Dermis blood vessel endothelial cell (primary cell): ENCODE measurements at regions not wholly inside any gene's neighbourhood (a gene's known extent, or its start where the extent isn't known, plus 50 kb on each side); places are given as distances from the start of the nearest gene placed in this dataset.
"Not testable (repeated sequence)": the region's sequence is repeated elsewhere in the genome, so short reads cannot be mapped to it uniquely, and the experiment has no call there.

Source experiments
- DNase-seq: peaks from one replicate; pipeline ENCODE4 v3.0.0; 2010

GRCh38 chr3:40908612-40909011, 290.7 kb upstream of the CTNNB1 start:
- DNase-seq, result no peak

- no peak for DNase-seq
Observed at GRCh38 chr3:40911264-40911663, 288.0 kb upstream of the CTNNB1 start.

- no peak for DNase-seq
Observed at GRCh38 chr3:40911928-40912327, 287.4 kb upstream of the CTNNB1 start.

- no peak for DNase-seq
Observed at GRCh38 chr3:40912461-40912860, 286.8 kb upstream of the CTNNB1 start.

- no peak for DNase-seq
Observed at GRCh38 chr3:40913192-40913591, 286.1 kb upstream of the CTNNB1 start.

GRCh38 chr3:40913641-40914040, 285.7 kb upstream of the CTNNB1 start:
- DNase-seq, result no peak

- DNase-seq, result no peak
Observed at GRCh38 chr3:40914475-40914874, 284.8 kb upstream of the CTNNB1 start.

GRCh38 chr3:40915346-40915865, 283.9 kb upstream of the CTNNB1 start:
- no peak for DNase-seq

- peak; percentile 22 for DNase-seq
Observed at GRCh38 chr3:40920041-40920440, 279.3 kb upstream of the CTNNB1 start.

- DNase-seq, result peak; percentile 43
Observed at GRCh38 chr3:40921251-40921650, 278.1 kb upstream of the CTNNB1 start.

- DNase-seq, result peak; percentile 12
Observed at GRCh38 chr3:40923143-40923542, 276.2 kb upstream of the CTNNB1 start.

- no peak for DNase-seq
Observed at GRCh38 chr3:40923651-40924050, 275.7 kb upstream of the CTNNB1 start.

GRCh38 chr3:40924559-40925141, 274.7 kb upstream of the CTNNB1 start:
- DNase-seq, result no peak

- DNase-seq, result no peak
Observed at GRCh38 chr3:40925231-40925630, 274.1 kb upstream of the CTNNB1 start.

- DNase-seq, result peak; percentile 20
Observed at GRCh38 chr3:40930131-40930538, 269.2 kb upstream of the CTNNB1 start.

- DNase-seq, result no peak
Observed at GRCh38 chr3:40930756-40931155, 268.5 kb upstream of the CTNNB1 start.

GRCh38 chr3:40938591-40938990, 260.7 kb upstream of the CTNNB1 start:
- no peak for DNase-seq

- DNase-seq, result no peak
Observed at GRCh38 chr3:40939030-40939740, 260.1 kb upstream of the CTNNB1 start.

GRCh38 chr3:40939741-40940130, 259.6 kb upstream of the CTNNB1 start:
- DNase-seq, result no peak

- no peak for DNase-seq
Observed at GRCh38 chr3:40940651-40941050, 258.7 kb upstream of the CTNNB1 start.

- not testable (repeated sequence) for DNase-seq
Observed at GRCh38 chr3:40947022-40947421, 252.3 kb upstream of the CTNNB1 start.

- not testable (repeated sequence) for DNase-seq
Observed at GRCh38 chr3:40949347-40949746, 250.0 kb upstream of the CTNNB1 start.

- DNase-seq, result no peak
Observed at GRCh38 chr3:40951636-40952035, 247.7 kb upstream of the CTNNB1 start.

GRCh38 chr3:40961104-40961857, 238.0 kb upstream of the CTNNB1 start:
- no peak for DNase-seq
